MG63 (cell line): ENCODE measurements at regions not wholly inside any gene's neighbourhood (a gene's known extent, or its start where the extent isn't known, plus 50 kb on each side); places are given as distances from the start of the nearest gene placed in this dataset.

Experiments
- DNase-seq: peaks from one replicate; pipeline ENCODE4 v3.0.0-alpha.2; 2020
- H3K27me3 ChIP-seq: fragments of 250-450 bp; sonication (Bioruptor Pico); 2 replicates; pipeline ENCODE4 v1.5.1; 2020; ENCODE audit warnings: mild to moderate bottlenecking, moderate library complexity
- H3K36me3 ChIP-seq: fragments of 250-450 bp; sonication (Bioruptor Pico); 2 replicates; pipeline ENCODE4 v1.5.1; 2020; ENCODE audit warnings: mild to moderate bottlenecking, moderate library complexity
- H3K4me3 ChIP-seq: fragments of 250-450 bp; sonication (Bioruptor Pico); 2 replicates; pipeline ENCODE4 v1.5.1; 2020; ENCODE audit warnings: mild to moderate bottlenecking, moderate library complexity
- H3K9me3 ChIP-seq: fragments of 250-450 bp; sonication (Bioruptor Pico); 2 replicates; pipeline ENCODE4 v1.5.1; 2020; ENCODE audit warnings: mild to moderate bottlenecking, moderate library complexity

DNA sequence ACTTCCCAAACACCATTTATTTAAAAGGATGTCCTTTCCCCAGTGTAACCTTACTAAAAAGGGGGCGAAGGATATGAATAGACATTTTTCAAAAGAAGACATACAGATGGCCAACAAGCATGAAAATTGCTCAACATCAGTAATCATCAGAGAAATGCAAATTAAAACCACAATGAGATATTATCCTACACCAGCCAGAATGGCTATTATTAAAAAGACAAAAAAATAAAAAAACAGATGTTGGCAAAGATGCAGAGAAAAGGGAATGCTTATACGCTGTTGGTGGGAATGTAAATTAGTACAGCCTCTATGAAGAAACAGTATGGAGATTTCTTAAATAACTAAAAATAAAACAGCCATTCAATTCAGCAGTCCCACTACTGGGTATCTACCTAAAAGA lies 142.3 kb upstream of the NT5C1B start:
- H3K27me3 ChIP-seq: no peaks in the 10 kb centered on the region
- H3K9me3 ChIP-seq: no peaks in the 10 kb centered on the region; the same call in 1 of the 2 replicates
- no peaks in the 10 kb centered on the region for H3K36me3 ChIP-seq
- no peak for DNase-seq
- H3K4me3 ChIP-seq: no peak overlapping the region

DNA sequence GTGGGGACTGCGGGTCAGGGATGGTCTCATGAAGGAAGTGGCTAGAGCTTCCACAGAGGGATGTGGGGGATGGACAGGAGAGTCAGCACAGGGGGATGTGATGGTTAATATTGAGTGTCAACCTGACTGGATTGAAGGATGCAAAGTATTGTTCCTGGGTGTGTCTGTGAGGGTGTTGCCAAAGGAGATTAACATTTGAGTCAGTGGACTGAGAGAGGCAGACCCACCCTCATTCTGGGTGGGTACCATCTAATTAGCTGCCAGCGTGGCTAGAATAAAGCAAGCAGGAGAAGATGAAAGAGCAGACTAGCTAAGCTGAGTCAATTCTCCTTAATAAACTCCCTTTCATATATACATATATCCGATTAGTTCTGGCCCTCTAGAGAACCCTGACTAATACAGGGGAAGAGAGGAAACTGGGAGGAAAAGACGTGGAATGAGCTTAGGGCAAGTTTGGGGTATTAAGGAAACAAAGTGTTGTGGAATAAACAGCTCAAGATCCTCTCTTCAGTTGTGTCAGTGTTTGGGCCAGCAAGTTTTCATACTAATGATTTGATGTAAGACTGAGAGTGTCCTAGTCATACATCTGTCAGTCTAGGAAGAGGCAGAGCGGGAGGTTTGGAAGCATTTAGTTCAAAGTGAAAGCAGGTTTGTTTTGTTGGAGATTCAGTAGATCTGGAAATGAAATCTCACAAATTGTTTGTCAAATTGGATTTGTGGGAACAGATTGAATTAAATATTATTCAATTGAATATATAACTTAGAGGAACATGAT lies 135.2 kb upstream of the NT5C1B start:
- no peak overlapping the region for H3K4me3 ChIP-seq
- DNase-seq: no peak

GRCh38 chr2:18723219-18723618 lies 133.8 kb upstream of the NT5C1B start:
- Histone ChIP-seq H3K9me3 (no peaks in the 10 kb centered on the region), H3K27me3 (no peaks in the 10 kb centered on the region), H3K36me3 (no peaks in the 10 kb centered on the region), H3K4me3 (no peak overlapping the region)
- DNase-seq: no peak

More for the DNA sequence above, 135.2 kb upstream of the NT5C1B start:
- no peaks in the 10 kb centered on the region for H3K9me3 ChIP-seq
- H3K36me3 ChIP-seq: no peaks in the 10 kb centered on the region
- H3K27me3 ChIP-seq: no peaks in the 10 kb centered on the region

GRCh38 chr2:18722101-18722500 lies 132.7 kb upstream of the NT5C1B start:
- H3K27me3 ChIP-seq: no peaks in the 10 kb centered on the region
- no peak for DNase-seq
- no peaks in the 10 kb centered on the region for H3K9me3 ChIP-seq

DNA sequence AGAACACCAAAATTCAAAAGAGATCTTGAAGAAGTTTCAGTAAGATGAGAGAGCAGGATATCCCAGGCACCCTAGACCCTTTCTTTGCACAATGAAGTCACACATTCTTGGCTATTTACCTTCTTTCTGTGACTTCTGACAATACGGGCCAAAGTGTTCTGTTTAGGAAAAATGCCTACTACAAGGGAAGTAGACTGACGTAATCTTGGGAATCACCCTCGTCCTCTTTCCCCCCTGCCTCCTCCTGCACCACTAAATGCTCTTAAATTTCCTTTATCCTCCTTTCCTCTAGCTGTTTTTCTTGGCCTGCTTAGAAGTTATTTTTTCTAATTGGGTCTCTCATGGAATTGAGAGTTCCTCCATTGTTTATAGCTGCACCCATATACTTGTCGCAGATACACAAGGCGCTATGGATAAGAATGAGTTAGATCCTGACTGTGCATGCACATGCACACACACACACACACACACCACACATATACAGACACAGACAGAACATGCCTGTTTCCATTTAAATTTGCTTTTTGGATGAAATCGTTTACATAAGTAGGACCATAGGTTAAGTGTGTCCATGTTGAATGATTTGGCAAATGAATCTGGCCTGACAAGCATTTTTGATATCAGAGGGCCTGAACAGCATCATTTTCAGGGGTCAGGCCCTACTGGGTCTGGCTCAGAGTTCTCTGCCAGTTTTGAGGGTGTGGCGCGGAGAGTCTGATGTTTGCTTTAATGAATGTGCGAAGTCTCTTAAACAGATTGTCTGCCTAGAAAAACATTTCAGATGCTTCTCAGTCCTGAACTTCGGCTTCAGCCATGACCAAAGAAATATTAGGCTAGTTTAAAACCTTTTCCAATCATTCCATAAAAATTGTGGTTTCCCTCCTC lies 131.9 kb upstream of the NT5C1B start:
- DNase-seq: no peak
- Histone ChIP-seq H3K27me3 (no peaks in the 10 kb centered on the region), H3K36me3 (no peaks in the 10 kb centered on the region), H3K9me3 (no peaks in the 10 kb centered on the region), H3K4me3 (no peak overlapping the region)

More at GRCh38 chr2:18722101-18722500, 132.7 kb upstream of the NT5C1B start:
- H3K36me3 ChIP-seq: no peaks in the 10 kb centered on the region
- H3K4me3 ChIP-seq: no peak overlapping the region

DNA sequence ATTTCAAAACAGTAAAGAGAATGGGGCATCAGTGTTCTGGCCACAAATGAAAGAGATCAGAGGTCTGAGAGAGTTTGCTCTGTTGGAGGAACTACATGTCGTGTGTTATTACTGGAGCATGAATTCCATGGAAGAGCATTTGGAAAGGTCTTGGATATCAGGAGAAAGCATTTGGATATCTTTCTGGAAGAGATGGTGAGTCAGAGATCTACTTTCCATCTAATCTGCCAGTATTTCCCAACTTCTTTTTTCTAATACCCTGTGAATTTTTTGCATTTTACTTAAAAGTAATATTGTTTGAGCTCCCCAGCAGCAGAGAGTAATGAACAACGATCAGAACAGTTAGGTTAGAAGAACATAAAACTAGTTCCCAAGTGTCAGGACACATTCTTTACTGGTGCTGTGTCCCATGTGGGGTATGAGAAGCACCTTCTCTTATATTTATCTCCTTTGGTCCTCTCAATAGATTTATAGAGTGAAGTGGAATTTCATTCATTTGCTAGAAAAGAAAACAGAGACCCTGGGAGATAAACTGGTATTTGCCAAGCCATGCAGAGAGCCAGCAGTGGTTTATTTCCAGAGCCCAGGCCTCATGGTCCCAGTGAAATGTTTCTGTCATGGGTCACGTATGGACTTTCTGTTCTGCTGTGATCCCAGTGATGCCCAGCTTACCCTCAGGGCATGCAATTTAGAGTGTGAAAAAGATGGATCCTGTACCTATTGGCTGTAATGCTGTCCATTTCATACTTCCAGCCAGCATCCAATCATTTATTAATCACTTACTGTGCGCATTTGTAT lies 130.8 kb upstream of the NT5C1B start:
- Histone ChIP-seq H3K27me3 (no peaks in the 10 kb centered on the region), H3K4me3 (no peak overlapping the region), H3K36me3 (no peaks in the 10 kb centered on the region), H3K9me3 (no peaks in the 10 kb centered on the region)
- peak; percentile 21 for DNase-seq

GRCh38 chr2:18708203-18708715 lies 118.9 kb upstream of the NT5C1B start:
- DNase-seq: no peak
- Histone ChIP-seq H3K27me3 (no peaks in the 10 kb centered on the region), H3K4me3 (no peak overlapping the region), H3K9me3 (peaks cover 4% of the 10 kb centered on the region), H3K36me3 (no peaks in the 10 kb centered on the region)

DNA sequence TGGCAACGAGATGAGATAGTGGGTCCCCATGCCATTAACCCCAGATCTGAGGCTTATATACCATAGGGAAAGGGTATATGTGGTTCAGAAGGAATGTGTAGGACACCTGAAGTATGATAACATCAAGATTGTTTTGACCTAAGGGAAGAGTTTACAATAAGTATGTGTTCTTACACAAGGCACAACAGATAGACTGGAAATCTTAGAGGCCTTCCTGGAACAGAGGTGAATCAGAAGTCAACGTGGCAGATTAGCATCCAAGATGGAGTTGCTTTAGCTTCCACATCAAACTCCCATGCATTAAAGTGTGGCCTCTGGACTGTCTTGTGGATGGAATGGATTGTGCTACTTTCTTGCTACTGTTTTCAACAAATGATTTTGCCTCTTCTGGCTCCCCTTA lies 116.6 kb upstream of the NT5C1B start:
- Histone ChIP-seq H3K27me3 (no peaks in the 10 kb centered on the region), H3K9me3 (no peaks in the 10 kb centered on the region), H3K4me3 (no peak overlapping the region), H3K36me3 (no peaks in the 10 kb centered on the region)
- no peak for DNase-seq

DNA sequence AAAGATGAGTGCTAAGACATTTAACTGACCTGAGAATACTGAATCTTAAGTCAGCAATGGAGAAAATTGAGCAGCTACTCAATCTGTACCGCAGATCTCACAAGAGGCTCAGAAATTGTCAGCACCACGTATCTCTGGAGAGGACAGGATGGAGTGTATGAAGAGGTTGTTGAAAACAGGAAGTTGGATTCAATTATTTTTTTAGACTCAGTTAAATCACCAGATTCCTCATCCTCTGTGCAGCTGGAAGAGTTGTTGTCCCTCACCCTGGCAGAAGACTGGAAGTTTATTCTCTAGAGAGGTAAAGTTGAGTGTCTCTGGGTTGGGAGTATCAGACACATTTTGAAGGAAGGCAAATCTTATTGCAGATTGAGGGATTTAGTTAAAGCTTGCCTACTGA lies 114.9 kb upstream of the NT5C1B start:
- Histone ChIP-seq H3K36me3 (no peaks in the 10 kb centered on the region), H3K4me3 (no peak overlapping the region)
- no peak for DNase-seq

GRCh38 chr2:18703555-18703954 lies 114.2 kb upstream of the NT5C1B start:
- Histone ChIP-seq H3K4me3 (no peak overlapping the region), H3K9me3 (no peaks in the 10 kb centered on the region), H3K36me3 (no peaks in the 10 kb centered on the region), H3K27me3 (no peaks in the 10 kb centered on the region)
- no peak for DNase-seq

More for the DNA sequence above, 114.9 kb upstream of the NT5C1B start:
- Histone ChIP-seq H3K9me3 (no peaks in the 10 kb centered on the region), H3K27me3 (no peaks in the 10 kb centered on the region)

GRCh38 chr2:18701981-18702380 lies 112.6 kb upstream of the NT5C1B start:
- Histone ChIP-seq H3K9me3 (no peaks in the 10 kb centered on the region), H3K4me3 (no peak overlapping the region), H3K27me3 (no peaks in the 10 kb centered on the region), H3K36me3 (no peaks in the 10 kb centered on the region)
- no peak for DNase-seq

- no peak for DNase-seq
- H3K4me3 ChIP-seq: no peak overlapping the region
- no peaks in the 10 kb centered on the region for H3K36me3 ChIP-seq
- no peaks in the 10 kb centered on the region for H3K27me3 ChIP-seq
- no peaks in the 10 kb centered on the region for H3K9me3 ChIP-seq
Measured at GRCh38 chr2:18701546-18701945, 112.2 kb upstream of the NT5C1B start.

DNA sequence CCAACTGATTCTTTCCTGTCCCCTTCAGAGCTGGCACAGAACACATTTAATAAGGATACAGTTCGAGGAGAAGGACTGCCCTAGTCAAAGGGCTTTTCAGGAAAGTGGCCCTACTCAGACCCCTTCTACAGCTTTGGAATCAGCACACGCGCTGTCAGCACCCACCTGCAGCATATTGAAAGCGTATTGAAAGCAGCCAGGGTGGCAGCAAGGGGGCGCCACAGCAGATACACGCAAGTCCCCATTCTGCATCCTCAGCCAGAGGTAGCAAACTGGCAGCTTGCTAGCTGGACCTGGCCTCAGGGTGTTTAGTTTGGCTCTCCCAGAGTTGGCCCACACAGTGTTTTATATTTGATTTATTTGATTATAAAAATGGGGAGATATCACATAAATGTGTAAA lies 101.0 kb upstream of the NT5C1B start:
- no peak for DNase-seq
- no peaks in the 10 kb centered on the region; the same call in 1 of the 2 replicates for H3K9me3 ChIP-seq
- H3K4me3 ChIP-seq: no peak overlapping the region
- no peaks in the 10 kb centered on the region for H3K36me3 ChIP-seq
- H3K27me3 ChIP-seq: no peaks in the 10 kb centered on the region

GRCh38 chr2:18684206-18685038 lies 95.1 kb upstream of the NT5C1B start:
- Histone ChIP-seq H3K36me3 (no peaks in the 10 kb centered on the region), H3K4me3 (no peak overlapping the region), H3K9me3 (no peaks in the 10 kb centered on the region), H3K27me3 (no peaks in the 10 kb centered on the region)
- DNase-seq: no peak

GRCh38 chr2:18682681-18683080 lies 93.3 kb upstream of the NT5C1B start:
- no peak for DNase-seq
- H3K36me3 ChIP-seq: no peaks in the 10 kb centered on the region
- H3K27me3 ChIP-seq: no peaks in the 10 kb centered on the region
- no peak overlapping the region for H3K4me3 ChIP-seq
- H3K9me3 ChIP-seq: no peaks in the 10 kb centered on the region

GRCh38 chr2:18677280-18677679 lies 87.9 kb upstream of the NT5C1B start:
- DNase-seq: no peak
- no peak overlapping the region for H3K4me3 ChIP-seq
- H3K36me3 ChIP-seq: no peaks in the 10 kb centered on the region
- no peaks in the 10 kb centered on the region for H3K27me3 ChIP-seq
- peaks cover 4% of the 10 kb centered on the region; the same call in 1 of the 2 replicates for H3K9me3 ChIP-seq
